Mesothelial cell of epicardium (in vitro differentiated cells): ENCODE measurements at regions not wholly inside any gene's neighbourhood (a gene's known extent, or its start where the extent isn't known, plus 50 kb on each side); places are given as distances from the start of the nearest gene placed in this dataset.
"Not testable (repeated sequence)": the region's sequence is repeated elsewhere in the genome, so short reads cannot be mapped to it uniquely, and the experiment has no call there.

Experiments used
- DNase-seq, 2 experiments: peaks; one replicate each; pipeline ENCODE4 v3.0.0; 2021; ENCODE audit warnings: low spot score in 2 of 2; ENCODE audit not compliant: unreplicated experiment in 2 of 2
- H3K27ac Mint-ChIP-seq: 2 replicates; pipeline ENCODE4 v1.8.0; 2021; ENCODE audit warnings: mixed read lengths
- H3K27me3 Mint-ChIP-seq: 2 replicates; pipeline ENCODE4 v1.8.0; 2021; ENCODE audit warnings: low read depth, mixed read lengths
- H3K36me3 Mint-ChIP-seq: 2 replicates; pipeline ENCODE4 v1.8.0; 2021; ENCODE audit warnings: mixed read lengths
- H3K4me1 Mint-ChIP-seq: 2 replicates; pipeline ENCODE4 v1.8.0; 2021; ENCODE audit warnings: mixed read lengths
- H3K4me3 Mint-ChIP-seq: 2 replicates; pipeline ENCODE4 v1.8.0; 2021; ENCODE audit warnings: mild to moderate bottlenecking, moderate library complexity, mixed read lengths
- H3K9me3 Mint-ChIP-seq: 2 replicates; pipeline ENCODE4 v1.8.0; 2021; ENCODE audit warnings: mixed read lengths
- TF ChIP-seq, protein P1 (sequence below): fragments of 200-600 bp; sonication (generic); IDR thresholded peaks from one replicate; pipeline ENCODE4 v1.5.0; 2021; ENCODE audit warnings: antibody characterized with exemption; ENCODE audit not compliant: unreplicated experiment

GRCh38 chr12:23282701-23283100, 657.7 kb downstream of the ETNK1 start:
- DNase-seq: no peak
- TF ChIP-seq, protein P1, sequence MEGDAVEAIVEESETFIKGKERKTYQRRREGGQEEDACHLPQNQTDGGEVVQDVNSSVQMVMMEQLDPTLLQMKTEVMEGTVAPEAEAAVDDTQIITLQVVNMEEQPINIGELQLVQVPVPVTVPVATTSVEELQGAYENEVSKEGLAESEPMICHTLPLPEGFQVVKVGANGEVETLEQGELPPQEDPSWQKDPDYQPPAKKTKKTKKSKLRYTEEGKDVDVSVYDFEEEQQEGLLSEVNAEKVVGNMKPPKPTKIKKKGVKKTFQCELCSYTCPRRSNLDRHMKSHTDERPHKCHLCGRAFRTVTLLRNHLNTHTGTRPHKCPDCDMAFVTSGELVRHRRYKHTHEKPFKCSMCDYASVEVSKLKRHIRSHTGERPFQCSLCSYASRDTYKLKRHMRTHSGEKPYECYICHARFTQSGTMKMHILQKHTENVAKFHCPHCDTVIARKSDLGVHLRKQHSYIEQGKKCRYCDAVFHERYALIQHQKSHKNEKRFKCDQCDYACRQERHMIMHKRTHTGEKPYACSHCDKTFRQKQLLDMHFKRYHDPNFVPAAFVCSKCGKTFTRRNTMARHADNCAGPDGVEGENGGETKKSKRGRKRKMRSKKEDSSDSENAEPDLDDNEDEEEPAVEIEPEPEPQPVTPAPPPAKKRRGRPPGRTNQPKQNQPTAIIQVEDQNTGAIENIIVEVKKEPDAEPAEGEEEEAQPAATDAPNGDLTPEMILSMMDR: no peak
- Mint-ChIP-seq H3K27me3 (no peaks in the 10 kb centered on the region), H3K27ac (no peak overlapping the region), H3K4me3 (no peak overlapping the region), H3K4me1 (no peaks in the 10 kb centered on the region), H3K9me3 (peaks cover 20% of the 10 kb centered on the region), H3K36me3 (no peaks in the 10 kb centered on the region)

- peaks cover 20% of the 10 kb centered on the region for H3K9me3 Mint-ChIP-seq
- not testable (repeated sequence) for H3K36me3 Mint-ChIP-seq, DNase-seq, H3K27ac Mint-ChIP-seq, H3K27me3 Mint-ChIP-seq, H3K4me3 Mint-ChIP-seq, H3K4me1 Mint-ChIP-seq
Measured at GRCh38 chr12:23285764-23286530, 661.0 kb downstream of the ETNK1 start.

DNA sequence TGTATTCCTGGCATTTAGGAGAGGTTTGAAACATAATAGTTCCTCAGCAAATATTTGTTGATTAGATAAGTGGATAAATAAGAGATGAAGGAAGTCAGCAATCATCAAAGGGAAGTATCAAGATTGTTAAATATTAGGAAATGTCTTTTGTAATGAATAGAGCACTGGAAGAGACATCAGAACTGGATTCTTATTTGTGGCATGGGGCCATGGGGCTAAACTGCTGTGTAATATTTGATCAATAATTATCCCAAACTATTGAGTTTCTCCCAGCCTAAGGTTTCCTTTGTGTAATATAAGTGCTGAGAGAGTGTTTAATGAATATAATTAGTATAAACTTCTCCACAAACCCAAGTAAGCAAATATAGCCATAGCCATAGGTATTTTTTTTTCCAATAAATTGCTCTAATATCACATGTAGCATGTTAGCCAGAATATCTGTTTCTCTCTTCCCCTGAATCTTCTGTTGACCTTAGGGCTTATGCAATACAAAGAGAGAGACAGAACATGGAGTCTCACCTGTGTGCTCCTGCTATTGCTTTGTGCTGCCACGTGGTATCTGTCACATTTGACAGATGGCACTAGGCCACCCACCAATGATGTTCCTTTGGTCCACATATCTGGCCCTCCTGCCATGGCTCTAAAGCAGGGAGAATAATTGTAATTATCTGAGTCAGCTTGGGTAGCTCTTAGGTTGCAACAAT, 658.7 kb downstream of the SOX5 start:
- H3K9me3 Mint-ChIP-seq: no peaks in the 10 kb centered on the region
- no peak overlapping the region for H3K27ac Mint-ChIP-seq
- TF ChIP-seq, protein P1: no peak
- H3K4me1 Mint-ChIP-seq: no peaks in the 10 kb centered on the region
- H3K27me3 Mint-ChIP-seq: peaks cover 8% of the 10 kb centered on the region
- DNase-seq: no peak
- no peak overlapping the region for H3K4me3 Mint-ChIP-seq
- no peaks in the 10 kb centered on the region for H3K36me3 Mint-ChIP-seq

DNA sequence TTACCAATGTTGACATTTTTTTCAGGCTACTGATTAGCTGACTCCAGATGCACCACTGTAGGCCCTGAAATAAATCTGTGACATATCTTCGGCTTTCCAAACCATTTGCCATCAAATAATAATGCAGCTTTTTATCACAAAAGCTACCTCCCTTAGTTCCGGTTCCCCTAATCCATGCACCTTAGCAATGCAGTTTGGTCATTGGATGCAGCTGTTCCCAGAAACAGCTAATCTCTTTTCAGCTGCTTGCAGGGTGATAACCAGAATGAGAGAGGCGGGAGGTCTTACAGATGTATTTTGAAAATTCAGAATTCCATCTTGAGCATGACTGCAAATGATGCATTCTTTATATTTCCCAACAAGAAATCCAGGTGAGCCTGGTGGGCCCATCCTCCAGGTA, 646.2 kb downstream of the SOX5 start:
- DNase-seq: no peak
- H3K4me1 Mint-ChIP-seq: no peaks in the 10 kb centered on the region
- no peak overlapping the region for H3K4me3 Mint-ChIP-seq
- peaks cover 14% of the 10 kb centered on the region for H3K9me3 Mint-ChIP-seq
- no peak overlapping the region for H3K27ac Mint-ChIP-seq
- peaks cover 3% of the 10 kb centered on the region for H3K27me3 Mint-ChIP-seq
- TF ChIP-seq, protein P1: no peak
- no peaks in the 10 kb centered on the region for H3K36me3 Mint-ChIP-seq

- TF ChIP-seq, protein P1: no peak
- H3K27me3 Mint-ChIP-seq: peaks cover 3% of the 10 kb centered on the region
- no peak overlapping the region for H3K4me3 Mint-ChIP-seq
- no peaks in the 10 kb centered on the region for H3K4me1 Mint-ChIP-seq
- DNase-seq: no peak
- no peaks in the 10 kb centered on the region for H3K36me3 Mint-ChIP-seq
- peaks cover 16% of the 10 kb centered on the region for H3K9me3 Mint-ChIP-seq
- H3K27ac Mint-ChIP-seq: no peak overlapping the region
Measured at GRCh38 chr12:23303821-23304220, 645.6 kb downstream of the SOX5 start.

DNA sequence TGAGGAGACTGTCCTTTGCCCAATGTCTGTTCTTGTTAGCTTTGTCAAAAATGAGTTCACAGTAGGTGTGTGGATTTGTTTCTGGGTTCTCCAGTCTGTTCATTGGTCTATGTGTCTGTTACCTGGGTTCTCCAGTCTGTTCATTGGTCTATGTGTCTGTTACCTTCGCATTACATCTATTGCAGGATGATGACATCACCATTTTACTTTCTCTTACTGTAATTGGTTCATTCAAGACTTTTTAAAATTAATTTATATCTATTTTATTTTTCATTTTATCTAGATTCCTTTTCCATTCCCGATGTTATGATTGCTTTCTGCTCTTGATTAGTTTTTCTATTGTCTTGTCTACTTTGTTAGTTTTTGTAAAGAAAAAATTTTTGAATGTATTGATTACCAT, 615.5 kb downstream of the SOX5 start:
- no peaks in the 10 kb centered on the region for H3K4me1 Mint-ChIP-seq
- DNase-seq: no peak
- TF ChIP-seq, protein P1: no peak
- H3K36me3 Mint-ChIP-seq: no peaks in the 10 kb centered on the region
- no peaks in the 10 kb centered on the region for H3K27me3 Mint-ChIP-seq
- H3K9me3 Mint-ChIP-seq: peaks cover 19% of the 10 kb centered on the region
- no peak overlapping the region for H3K27ac Mint-ChIP-seq
- H3K4me3 Mint-ChIP-seq: no peak overlapping the region
